NCI-H510A (cell line): ENCODE measurements at regions not wholly inside any gene's neighbourhood (a gene's known extent, or its start where the extent isn't known, plus 50 kb on each side); places are given as distances from the start of the nearest gene placed in this dataset.

Experiments
- DNase-seq: peaks from one replicate; lab custom pipeline; 2025; lab: John Stamatoyannopoulos, UW

DNA sequence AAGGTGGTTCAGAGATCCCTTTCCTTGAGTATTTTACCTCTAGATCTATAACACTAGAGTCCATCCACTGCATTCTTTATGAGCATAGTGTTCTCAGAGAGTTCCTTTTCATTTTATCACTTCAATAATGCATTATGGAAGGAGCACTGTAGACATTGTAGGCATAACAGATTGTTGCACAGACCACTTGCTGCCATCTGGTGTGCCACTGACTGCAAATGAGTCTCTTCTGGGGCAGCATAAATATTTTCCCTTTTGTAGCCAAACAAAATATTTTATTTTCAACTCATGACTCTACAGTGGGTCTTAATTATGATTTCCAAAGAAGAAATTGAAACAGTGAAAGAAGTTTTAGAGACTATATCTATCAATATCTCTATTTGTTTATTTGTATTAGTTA is 290.4 kb downstream of the OLFM3 start:
- no peak for DNase-seq

DNA sequence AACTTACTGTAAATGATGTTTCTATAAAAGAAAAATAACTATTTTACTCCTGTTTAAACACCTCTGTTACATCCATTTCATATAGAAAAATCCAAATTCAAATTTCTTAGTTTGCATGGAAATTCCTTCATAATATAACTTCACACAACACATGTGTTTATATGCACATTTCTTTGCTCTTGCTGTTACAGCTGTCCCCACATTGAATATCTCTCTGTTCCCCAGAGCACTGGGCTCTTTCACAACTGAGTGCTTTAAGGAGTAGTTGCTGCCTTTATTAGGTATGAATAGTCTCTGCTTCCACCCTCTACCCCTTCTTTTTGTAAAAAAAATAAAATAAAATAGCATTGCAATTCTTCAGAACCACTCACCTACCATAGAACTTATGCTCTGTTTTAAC is 287.0 kb downstream of the OLFM3 start:
- no peak for DNase-seq

DNA sequence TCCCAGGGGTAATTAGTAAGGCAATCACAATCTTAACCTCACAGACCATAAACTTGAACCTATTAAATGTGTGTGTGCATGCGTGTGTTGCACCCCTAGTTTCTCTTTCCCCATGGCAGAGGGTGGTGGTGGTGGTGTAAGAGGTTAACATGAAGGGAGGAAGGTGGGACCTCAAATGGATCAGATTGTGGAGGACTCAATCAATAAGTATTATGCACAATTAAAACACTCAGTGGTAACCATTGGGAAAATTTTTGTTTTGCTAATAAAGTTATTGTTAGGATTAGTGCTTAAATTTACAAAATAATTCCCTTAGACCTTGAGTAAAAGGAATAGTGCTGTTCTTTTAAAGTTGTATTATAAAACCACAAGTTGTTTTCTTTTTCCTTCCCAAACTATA is 283.0 kb downstream of the OLFM3 start:
- no peak for DNase-seq

- DNase-seq, result no peak
Observed at GRCh38 chr1:101723415-101723814, 273.3 kb downstream of the OLFM3 start.

- no peak for DNase-seq
Observed at GRCh38 chr1:101728029-101728428, 268.7 kb downstream of the OLFM3 start.

DNA sequence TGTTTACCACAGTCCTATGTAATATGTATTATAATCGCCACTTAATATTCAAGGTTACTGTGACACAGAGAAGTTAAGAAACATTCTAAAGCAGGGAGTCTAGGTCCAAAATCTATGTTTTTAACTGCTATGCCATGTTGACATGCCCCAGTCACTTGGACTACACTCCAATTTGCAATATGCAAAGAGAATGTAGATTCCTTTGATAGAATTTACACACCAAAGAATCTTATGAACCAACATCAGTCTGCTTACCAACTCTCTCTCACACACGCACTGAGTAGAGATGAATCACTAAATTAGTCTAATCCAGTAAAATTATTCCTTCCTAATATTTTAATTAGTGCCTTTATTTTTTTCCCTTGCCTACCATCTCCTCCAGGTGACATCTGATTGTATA is 266.2 kb downstream of the OLFM3 start:
- DNase-seq, result no peak

- no peak for DNase-seq
Observed at GRCh38 chr1:101732261-101732660, 264.5 kb downstream of the OLFM3 start.

DNA sequence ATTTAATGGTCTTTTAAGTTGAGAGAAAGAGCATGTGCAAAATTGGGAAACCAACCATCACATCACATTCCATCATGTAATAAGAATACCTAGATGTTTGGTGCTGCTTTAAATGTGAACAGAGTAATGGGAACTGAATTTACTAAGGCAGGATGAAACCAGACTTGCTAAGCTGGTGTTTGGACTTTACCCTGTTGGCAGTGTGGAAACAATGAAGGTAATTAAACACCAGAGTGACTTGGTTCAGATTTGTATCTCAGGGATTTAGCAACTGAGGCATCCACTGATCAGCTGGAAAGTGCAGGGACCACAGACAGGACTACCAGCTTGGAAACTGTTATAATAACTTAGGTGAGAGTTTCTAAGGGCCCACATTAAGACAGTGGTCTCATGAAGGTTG is 263.4 kb downstream of the OLFM3 start:
- no peak for DNase-seq

GRCh38 chr1:101738475-101738874 is 258.3 kb downstream of the OLFM3 start:
- no peak for DNase-seq

DNA sequence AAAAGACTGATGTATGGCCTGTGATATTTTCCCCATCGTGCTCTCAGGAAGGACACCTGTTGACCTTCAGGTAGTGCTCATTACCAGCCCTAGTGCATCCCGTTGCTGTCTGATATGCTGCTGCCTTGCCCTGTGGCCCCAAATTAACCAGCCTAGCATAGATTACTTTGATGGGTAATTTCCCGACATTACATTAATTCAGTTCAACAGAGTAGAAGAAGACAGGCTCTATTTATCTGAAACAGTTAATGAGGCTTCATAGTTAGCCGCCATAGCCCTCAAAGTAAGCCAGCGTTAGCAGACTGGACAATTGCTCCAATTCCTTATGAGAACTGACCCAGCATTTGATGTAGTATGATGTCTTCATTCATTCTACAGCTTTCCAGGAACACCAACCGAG is 257.6 kb downstream of the OLFM3 start:
- no peak for DNase-seq

- DNase-seq, result no peak
Observed at GRCh38 chr1:101739826-101740330, 256.8 kb downstream of the OLFM3 start.

GRCh38 chr1:101741910-101742309 is 254.8 kb downstream of the OLFM3 start:
- DNase-seq, result no peak

GRCh38 chr1:101742509-101742908 is 254.2 kb downstream of the OLFM3 start:
- no peak for DNase-seq

DNA sequence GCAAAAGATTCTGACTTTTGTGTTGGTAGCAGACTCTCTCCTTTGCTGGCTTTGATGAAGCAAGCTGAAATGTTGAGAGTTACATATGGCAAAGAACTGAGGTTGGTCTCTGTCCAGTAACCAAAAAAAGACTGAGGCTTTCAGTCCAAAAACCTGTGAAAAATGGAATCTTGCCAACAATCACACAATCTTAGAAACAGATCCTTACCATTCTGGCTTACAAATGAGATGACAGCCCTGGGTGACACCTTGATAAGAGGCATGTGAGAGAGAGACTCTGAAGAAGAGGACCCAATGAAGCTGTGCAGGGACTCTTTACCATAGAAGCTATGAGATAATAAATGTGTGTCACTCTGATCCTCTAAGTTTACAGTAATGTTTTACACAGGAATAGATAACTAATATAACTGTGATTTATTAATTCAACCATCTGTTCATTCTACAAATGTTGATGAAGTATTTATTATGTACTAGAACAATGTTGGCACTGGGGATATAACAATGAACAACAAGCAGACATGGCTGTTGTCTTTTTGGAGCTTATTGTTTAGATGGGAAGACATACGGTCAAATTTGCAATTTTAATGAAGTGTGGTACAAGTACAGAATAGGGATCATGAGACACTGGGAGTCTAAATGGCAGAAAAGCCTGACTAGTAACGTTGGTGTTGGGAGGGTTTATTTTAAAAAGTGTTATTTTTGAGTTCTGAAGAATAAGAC is 251.0 kb downstream of the OLFM3 start:
- no peak for DNase-seq

DNA sequence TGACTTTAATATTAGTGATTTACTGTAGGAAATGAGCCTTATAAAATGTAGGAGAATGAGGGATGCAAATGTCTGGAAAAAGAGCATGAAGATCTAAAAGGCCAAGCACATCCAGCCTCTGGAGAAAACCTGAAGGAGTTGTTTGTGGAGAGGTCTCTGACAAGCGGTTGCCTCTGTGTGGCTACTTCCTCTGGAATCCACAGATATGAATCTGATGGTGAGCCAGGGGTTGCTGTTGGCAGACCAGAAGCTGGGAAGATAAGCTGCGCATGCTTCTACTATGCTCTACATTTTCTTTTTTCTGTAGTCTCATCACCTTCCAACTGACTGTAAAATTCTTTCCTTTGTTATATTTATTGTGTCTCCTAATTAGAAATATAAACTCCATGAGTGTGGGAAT is 248.6 kb downstream of the OLFM3 start:
- no peak for DNase-seq
